Stimulated activated CD4-positive, alpha-beta T cell treated with anti-CD3 and anti-CD28 coated beads, Interleukin-15, amount 100 ng/mL, for 48 hours (primary cell): ENCODE measurements at regions not wholly inside any gene's neighbourhood (a gene's known extent, or its start where the extent isn't known, plus 50 kb on each side); places are given as distances from the start of the nearest gene placed in this dataset.
"Not testable (repeated sequence)": the region's sequence is repeated elsewhere in the genome, so short reads cannot be mapped to it uniquely, and the experiment has no call there.

ENCODE experiments used
- DNase-seq, 2 donors: peaks; one replicate each; pipeline ENCODE4 v3.0.0-alpha.2; 2020; ENCODE audit warnings: low read depth in 2 of 2

DNA sequence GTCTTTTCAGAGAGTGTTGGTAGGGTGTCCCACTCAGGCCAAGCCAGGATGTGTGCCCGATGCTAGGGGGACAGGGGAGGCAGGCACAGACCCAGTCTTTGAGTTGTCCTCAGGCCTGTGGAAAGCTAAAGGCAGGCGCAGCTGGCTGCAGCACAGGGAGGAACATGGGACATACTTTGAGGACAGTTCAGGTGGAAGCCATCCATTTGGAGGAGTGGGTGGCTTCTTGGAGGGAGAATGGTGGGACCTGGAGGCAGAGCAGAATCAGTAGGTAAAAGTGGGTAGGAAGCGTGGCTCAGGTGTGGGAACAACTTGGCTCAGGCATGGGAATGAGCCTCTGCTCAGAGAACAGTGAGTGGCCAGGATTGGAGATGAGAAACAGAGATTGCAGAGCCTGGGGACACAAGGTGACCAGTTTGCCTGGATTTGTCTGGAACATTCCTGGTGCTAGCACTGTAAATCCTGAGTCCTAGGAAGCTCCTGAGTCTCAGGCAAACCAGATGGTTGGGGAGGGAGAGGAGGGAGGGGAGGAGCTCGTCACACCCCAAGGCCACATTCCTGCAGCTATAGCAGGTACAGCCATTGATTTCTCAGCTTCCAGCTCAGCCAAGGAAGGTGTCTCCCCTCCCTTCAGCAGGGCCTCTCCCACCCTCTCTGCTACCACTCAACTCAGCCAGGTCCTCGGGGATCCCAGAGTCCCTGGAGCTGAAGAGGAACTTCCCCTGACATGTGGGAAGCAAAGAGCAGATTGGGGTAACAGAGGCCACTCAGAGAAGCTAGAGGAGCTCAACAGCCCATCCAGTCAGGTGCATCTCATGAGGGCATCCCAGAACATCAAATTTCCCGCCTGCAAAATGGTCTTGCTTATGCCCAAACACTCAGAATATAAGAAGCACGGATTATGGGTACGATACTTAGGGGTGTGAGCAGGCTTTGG lies 65.2 kb upstream of the TINAGL1 start:
- DNase-seq: no peak

DNA sequence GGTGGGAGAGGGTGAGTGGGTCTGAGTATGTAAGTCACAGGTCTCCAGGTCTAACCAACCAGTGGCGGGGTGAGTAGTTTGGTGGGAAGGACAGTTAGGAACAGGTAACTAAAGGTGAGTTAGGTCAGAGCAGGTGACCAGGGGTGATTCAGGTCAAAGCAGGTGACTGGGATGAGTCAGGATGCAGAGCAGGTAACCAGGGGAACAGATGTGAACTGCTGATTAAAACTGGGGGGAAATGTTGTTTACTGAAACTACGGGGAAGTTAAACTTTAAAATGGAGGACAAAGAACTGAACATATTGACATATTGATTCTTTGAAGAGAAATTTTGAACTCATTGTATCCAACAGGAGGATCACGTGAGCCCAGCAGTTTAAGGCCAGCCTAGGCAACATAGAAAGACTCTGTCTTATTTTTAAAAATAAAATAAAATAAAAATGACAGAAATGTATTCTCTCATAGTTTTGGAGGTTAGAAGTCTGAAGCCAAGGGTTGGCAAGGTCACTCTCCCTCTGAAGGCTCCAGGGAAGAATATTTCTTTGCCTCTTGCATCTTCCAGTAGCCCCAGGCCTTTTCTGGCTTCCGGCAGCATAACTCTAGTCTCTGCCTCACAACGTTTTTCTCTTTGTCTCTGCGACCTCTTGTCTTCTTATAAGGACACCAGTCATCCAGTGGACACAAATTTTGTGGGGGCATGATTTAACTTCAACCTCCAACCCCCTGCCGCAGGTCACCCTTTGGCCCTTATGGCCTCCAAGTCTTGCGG lies 64.3 kb upstream of the TINAGL1 start:
- DNase-seq: no peak

DNA sequence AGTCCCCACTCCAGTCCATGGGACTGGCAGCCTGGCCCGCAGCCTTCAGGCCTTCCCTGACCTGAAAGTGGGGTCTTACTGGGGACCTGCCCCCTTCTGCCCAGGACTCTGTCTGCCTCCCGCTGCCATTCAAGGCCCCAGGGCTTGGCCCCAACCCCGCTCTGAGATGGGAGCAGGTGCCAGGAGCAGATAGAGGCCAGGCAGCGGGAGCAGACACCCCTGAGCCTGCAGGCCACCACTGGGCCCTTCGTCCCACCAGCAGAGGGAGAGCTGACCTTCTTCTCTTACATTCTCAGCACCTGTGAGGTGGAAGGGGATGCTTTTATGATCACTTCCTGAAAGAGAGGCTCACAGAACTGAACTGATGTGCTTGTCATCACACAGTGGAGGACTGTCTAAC lies 62.2 kb upstream of the TINAGL1 start:
- DNase-seq: no peak

DNA sequence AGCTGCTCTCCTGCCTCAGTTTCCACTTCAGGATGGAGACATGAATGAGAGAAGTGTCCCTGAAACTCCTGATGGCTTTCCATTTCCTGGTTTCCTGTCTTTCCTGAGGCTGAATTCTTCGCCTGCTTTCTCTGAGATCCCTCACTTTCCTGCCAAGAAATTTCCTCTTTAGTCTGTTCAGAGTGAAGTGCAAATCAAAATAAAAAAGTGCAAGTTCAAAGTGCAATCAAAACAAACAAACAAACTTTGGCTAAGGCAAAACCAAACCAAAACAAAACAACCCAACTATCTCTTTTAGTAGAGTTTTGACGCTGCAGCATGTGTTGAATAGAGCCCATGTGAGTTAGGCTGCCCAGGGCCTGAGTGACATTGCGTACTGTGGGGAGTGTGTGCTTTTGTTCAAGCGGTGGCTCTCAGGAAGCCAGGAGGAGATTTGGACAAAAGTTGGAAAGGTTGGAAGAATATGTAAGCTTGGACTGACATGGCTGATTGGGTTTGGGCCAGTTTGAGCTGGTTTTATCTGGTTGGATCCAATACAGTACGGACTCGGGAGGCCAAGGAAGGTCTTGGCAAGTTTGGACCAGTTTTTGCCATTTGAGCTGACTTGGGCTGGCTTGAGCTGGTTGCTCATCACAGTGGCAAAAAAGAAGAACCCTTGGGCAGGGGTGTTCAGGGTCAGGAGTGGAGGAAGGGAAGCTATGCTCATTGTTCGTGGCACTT lies 61.1 kb upstream of the TINAGL1 start:
- DNase-seq: no peak

DNA sequence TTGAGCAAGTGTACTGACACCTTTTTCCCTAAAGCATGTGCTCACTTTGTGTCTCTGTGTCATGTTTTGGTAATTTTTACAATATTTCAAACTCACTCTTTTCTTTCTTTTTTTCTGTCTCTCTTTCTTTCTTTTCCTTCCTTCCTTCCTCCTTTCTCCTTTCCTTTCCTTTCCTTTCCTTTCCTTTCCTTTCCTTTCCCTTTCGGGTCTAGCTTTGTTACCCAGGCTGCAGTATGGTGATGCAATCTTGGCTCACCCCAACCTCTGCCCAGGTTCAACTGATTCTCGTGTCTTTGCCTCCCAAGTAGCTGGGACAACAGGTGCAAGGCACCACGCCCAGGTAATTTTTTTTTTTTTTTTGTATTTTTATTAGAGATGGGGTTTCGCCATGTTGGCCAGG lies 60.4 kb upstream of the TINAGL1 start:
- no peak for DNase-seq

DNA sequence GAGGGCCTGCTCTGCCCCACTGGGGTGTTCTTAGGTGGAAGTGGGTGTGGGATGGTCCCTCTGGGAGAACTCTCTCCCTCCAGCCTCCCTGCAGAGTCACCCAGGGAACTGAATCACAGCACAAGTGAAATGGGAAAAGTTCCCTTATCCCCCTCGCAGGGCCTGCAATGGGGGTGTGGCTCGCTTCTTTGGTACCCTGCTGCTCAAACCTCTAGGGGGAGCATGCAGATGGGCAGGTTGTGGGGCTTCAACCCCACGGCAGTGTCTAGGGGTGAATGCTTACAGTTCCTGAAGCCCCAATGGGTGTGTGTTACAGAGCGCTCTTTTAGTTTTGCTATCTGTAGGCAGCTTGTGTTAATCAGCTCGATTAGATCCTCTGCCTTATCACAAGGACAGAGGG lies 59.0 kb upstream of the TINAGL1 start:
- no peak for DNase-seq

DNA sequence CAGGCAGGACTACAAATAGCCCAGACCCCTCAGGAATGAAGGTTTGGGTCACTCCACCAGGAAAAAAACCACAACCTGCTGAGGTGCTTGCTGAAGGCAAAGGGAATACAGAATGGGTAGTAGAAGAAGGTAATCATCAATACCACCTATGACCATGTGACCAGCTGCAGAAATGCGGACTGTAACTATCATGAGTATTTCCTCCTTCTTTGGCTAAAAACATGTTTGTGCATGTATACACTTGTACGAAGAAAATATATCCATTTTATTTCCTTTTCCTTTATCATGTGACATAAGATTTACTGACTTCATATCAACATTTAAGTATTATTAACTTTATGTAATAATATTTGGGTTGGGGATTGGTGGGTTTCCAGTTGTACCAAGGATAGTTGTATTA lies 58.3 kb upstream of the TINAGL1 start:
- not testable (repeated sequence) for DNase-seq

DNA sequence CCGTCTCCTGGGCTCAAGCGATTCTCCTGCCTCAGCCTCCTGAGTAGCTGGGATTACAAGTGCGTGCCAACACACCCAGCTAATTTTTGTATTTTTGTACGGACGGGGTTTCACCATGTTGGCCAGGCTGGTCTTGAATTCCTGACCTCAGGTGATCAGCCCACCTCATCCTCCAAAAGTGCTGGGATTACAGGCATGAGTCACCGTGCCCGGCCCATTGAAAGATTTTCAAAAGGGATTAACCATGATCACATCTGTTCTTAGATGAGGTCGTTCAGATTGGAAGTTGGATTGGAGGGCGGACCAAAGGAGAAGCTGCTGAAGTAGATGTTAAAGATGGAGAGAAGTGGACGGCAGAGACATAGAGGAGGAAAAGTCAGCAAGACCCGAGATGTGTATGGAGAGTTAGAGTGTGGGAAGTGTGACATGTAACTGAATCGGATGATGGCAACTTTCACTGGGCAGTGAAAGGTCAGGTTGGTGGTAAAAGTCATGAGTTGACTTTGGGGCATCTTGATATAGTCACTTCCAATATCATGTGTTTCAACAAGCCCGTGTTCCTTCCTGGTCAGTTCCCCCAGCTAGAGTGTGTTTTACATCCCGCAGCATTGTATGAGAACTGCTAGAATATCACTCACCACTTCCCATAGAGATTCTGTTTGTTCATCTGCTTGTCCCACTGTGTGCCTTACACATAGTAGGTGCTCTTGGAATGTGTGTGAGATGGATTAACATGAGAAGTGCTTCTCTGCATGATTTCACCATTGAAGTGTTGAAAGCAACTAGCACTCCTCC lies 54.4 kb upstream of the TINAGL1 start:
- DNase-seq: no peak

DNA sequence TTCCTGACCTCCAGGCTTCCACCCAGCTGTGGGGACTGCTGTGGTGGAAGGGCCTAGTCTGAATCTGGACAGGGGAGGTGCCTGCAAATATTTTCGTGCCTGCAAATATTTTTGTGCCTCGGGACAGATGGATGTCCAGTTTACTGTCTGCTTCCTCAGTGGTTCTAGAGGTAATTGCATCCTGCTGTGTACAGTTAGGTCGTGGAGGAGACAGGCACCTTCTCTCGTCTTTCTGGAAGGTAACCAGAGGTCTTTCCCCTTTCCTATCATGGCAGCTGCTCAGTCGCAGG lies 53.8 kb upstream of the TINAGL1 start:
- DNase-seq: no peak

DNA sequence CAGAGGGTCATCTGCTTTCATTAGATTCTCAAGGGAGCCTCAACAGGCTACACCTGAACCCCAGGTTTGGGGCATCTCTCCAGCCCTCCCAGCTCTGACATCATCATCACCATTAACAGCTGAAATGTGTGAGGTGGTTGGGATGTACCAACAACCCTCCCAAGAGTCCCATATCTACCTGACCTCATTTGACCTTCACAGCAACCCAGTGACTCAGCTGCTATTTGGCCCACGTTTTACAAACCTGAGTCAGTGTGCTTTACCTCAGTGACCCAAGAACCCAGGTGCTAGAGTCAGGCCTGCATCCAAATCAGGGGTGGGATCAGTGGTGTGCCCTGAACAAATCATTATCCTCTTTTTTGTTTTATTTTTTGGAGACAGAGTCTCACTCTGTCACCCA lies 53.3 kb upstream of the TINAGL1 start:
- DNase-seq: no peak

DNA sequence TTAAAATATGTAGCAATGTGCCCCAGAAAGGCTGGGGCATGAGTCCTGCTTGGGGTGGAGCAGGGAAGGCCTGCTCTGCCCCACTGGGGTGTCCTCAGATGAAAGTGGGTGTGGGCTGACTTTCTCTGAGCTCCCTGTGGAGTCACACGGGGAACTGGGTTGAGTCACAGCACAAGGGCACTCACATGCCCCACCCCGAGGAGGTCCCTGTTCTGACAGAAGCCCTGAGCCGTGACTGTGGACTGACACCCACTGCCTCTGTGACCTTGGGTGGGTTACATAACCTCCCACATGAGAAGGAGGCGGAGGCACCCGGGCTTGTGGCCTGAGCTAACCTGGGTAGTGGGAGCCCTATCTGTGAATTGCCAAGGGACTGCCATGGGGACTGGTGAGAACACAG lies 52.5 kb upstream of the TINAGL1 start:
- no peak for DNase-seq

DNA sequence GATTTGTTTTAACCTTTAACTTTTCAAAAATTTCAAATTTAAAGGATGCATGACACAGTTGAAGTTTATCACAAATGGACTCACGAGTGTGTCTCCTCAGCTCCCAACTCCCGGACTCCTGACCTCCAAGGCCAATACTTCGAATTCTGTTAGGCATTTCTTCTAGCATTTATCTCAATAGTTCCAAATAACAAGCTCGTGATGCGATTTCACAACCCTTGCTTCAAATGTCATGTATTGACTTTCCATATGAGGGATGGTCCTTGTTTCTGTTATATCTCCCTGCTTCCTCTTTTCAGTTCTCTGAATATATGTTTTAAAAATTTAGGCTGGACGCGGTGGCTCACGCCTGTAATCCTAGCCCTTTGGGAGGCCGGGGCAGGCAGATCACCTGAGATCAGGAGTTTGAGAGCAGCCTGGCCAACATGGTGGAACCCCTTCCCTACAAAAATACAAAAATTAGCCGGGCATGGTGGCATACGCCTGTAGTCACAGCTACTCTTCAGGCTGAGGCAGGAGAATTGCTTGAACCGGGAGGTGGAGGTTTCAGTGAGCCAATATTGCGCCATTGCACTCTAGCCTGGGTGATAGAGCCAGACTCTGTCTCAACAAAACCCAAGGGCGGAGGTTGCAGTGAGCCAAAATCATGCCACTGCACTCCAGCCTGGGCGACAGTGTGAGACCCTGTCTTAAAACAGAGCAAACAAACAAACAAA lies 52.0 kb upstream of the TINAGL1 start:
- DNase-seq: no peak
